ENCODE measurements at regions not wholly inside any gene's neighbourhood (a gene's known extent, or its start where the extent isn't known, plus 50 kb on each side); places are given as distances from the start of the nearest gene placed in this dataset.

DNA sequence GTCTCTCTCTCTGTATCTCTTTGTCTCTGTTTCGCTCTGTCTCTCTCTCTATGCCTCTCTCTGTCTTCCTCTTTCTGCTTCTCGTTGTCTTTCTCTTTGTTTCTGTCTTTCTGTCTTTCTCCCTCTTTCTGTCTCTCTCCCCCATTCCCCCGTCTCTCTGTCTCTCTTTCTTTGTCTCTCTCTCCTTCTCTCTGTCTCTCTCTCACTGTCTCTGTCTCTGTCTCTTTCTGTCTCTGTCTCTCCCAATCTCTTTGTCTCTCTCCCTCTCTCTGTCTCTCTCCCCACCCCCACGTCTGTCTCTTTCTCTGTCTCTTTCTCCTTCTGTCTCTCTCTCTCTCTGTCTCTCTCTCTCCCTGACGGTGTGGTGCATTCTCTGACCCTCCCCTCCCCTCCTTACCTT, 71.9 kb upstream of the ZNF516 start:
- H3F3A ChIP-seq (ENCODE audit: insufficient read depth, low read length) = no peaks in the 10 kb centered on the region
- H4K20me1 ChIP-seq (ENCODE audit: insufficient read depth, low read length) = no peaks in the 10 kb centered on the region
- no peaks in the 10 kb centered on the region; the same call in 1 of the 2 replicates for H3K36me3 ChIP-seq (ENCODE audit: insufficient read depth, low read length)
- H3K4me3 ChIP-seq (ENCODE audit: low read depth, low read length, poor library complexity, severe bottlenecking) = no peak overlapping the region
- H3K9me3 ChIP-seq (ENCODE audit: low read length) = 0 out of 2 replicates have a peak, but pooled peaks cover 2% of the 10 kb centered on the region
- H2AFZ ChIP-seq (ENCODE audit: low read length) = no peak overlapping the region
- H3K9me2 ChIP-seq (ENCODE audit: low read depth, low read length) = no peaks in the 10 kb centered on the region
- no peak for TF ChIP-seq EZH2 (IDR thresholded peaks at IDR 0.05; ENCODE audit: borderline replicate concordance, low read length)
- TF ChIP-seq, protein P1, sequence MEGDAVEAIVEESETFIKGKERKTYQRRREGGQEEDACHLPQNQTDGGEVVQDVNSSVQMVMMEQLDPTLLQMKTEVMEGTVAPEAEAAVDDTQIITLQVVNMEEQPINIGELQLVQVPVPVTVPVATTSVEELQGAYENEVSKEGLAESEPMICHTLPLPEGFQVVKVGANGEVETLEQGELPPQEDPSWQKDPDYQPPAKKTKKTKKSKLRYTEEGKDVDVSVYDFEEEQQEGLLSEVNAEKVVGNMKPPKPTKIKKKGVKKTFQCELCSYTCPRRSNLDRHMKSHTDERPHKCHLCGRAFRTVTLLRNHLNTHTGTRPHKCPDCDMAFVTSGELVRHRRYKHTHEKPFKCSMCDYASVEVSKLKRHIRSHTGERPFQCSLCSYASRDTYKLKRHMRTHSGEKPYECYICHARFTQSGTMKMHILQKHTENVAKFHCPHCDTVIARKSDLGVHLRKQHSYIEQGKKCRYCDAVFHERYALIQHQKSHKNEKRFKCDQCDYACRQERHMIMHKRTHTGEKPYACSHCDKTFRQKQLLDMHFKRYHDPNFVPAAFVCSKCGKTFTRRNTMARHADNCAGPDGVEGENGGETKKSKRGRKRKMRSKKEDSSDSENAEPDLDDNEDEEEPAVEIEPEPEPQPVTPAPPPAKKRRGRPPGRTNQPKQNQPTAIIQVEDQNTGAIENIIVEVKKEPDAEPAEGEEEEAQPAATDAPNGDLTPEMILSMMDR (IDR thresholded peaks at IDR 0.05; ENCODE audit: low read length) = no peak
- no peaks in the 10 kb centered on the region for H3K79me2 ChIP-seq (ENCODE audit: insufficient read depth, low read length)
- peaks cover 3% of the 10 kb centered on the region; the same call in 1 of the 2 replicates for H3K27me3 ChIP-seq (ENCODE audit: insufficient read depth, low read length)
- no peak overlapping the region for H3K9ac ChIP-seq (ENCODE audit: low read length)
- H3K4me2 ChIP-seq (ENCODE audit: low read length) = no peak overlapping the region
- H3K4me1 ChIP-seq (ENCODE audit: insufficient read depth, low read length, severe bottlenecking) = no peaks in the 10 kb centered on the region
- H3K27ac ChIP-seq (ENCODE audit: low read depth, low read length, poor library complexity, severe bottlenecking) = no peak overlapping the region

DNA sequence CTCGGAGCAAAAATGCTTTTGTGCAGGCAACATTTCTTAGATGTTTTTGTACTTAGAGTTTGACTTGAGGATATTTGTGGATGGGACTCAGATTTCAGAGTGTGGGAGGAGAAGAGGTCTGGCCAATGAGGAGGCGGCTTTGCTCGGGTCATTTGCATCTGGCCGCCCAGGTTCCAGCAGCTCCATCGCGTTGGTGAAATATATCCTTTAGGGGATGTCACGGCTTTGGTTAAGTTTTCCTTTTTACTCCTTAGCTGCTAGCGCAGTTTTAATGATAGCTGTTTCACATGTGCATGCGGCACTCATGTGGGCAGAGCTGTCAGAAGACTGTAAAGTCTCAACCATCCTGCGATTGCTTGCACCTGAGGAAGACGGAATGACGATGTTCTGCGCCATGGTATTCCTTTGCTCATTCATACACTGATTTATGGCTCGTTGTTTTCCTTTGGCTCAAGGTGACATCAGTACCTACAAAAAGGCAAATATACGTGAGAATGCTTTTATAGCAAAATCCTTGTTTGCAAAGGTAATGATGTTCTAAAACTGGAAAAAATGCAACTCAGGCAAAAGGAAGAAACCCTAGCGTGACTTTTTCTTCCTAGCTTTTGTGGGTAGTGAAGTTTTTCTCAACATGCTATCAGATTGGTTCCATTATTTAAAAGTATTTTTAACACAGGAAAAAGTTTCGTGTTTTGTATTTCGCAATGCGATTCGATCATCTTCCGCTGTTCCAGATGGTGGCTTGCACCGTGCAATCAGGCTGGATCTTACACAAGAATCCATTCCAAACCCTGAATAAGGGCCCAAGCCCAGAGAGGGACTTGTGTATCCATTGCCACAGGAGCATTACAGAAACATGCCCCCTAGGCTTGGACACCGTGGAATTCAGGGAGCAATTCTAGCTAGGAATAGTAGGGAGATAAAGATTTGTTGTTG, 70.5 kb upstream of the ZNF516 start:
- H3K4me1 ChIP-seq (ENCODE audit: insufficient read depth, low read length, severe bottlenecking) = no peaks in the 10 kb centered on the region
- peaks cover 3% of the 10 kb centered on the region; the same call in 1 of the 2 replicates for H3K27me3 ChIP-seq (ENCODE audit: insufficient read depth, low read length)
- no peak overlapping the region for H3K9ac ChIP-seq (ENCODE audit: low read length)
- H3K27ac ChIP-seq (ENCODE audit: low read depth, low read length, poor library complexity, severe bottlenecking) = no peak overlapping the region
- no peaks in the 10 kb centered on the region for H3F3A ChIP-seq (ENCODE audit: insufficient read depth, low read length)
- no peaks in the 10 kb centered on the region for H4K20me1 ChIP-seq (ENCODE audit: insufficient read depth, low read length)
- no peaks in the 10 kb centered on the region for H3K9me2 ChIP-seq (ENCODE audit: low read depth, low read length)
- H3K9me3 ChIP-seq (ENCODE audit: low read length) = 0 out of 2 replicates have a peak, but pooled peaks cover 2% of the 10 kb centered on the region
- no peak overlapping the region for H2AFZ ChIP-seq (ENCODE audit: low read length)
- no peak overlapping the region for H3K4me2 ChIP-seq (ENCODE audit: low read length)
- H3K4me3 ChIP-seq (ENCODE audit: low read depth, low read length, poor library complexity, severe bottlenecking) = no peak overlapping the region
- no peaks in the 10 kb centered on the region for H3K79me2 ChIP-seq (ENCODE audit: insufficient read depth, low read length)
- no peaks in the 10 kb centered on the region; the same call in 1 of the 2 replicates for H3K36me3 ChIP-seq (ENCODE audit: insufficient read depth, low read length)
- no peak for TF ChIP-seq EZH2 (IDR thresholded peaks at IDR 0.05; ENCODE audit: borderline replicate concordance, low read length)
- TF ChIP-seq, protein P1 (IDR thresholded peaks at IDR 0.05; ENCODE audit: low read length) = no peak

DNA sequence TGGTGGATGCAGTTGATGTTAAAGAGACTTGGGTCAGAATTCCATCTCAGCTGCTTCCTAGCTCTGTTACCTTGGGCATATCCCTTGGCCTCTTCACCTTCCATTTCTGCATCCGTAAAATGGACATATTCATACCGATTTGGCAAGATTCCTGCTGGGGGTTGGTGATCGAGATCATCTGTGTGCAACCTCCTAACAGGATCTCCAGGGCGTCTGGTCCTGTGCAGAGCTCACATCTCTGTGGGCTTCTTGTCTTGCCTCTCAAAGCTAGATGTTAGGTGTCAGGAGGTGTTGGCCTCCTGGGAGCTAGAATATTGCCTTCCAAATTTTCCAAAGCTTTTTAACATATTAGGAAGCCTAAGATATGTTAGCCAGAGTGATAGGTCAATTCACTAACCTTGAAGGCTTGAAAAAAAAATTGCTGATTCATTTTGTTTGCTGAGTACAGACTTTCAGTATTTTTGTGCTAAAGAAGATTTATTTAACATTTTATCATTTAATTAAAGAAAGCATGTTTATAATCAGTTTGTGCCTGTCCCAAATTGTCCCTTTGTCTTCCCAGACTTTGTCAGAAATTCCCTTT, 69.7 kb upstream of the ZNF516 start:
- Histone ChIP-seq H3K9ac (ENCODE audit: low read length) (no peak overlapping the region), H3K9me2 (ENCODE audit: low read depth, low read length) (no peaks in the 10 kb centered on the region), H3K36me3 (ENCODE audit: insufficient read depth, low read length) (no peaks in the 10 kb centered on the region; the same call in 1 of the 2 replicates), H3F3A (ENCODE audit: insufficient read depth, low read length) (no peaks in the 10 kb centered on the region), H4K20me1 (ENCODE audit: insufficient read depth, low read length) (no peaks in the 10 kb centered on the region), H3K27ac (ENCODE audit: low read depth, low read length, poor library complexity, severe bottlenecking) (no peak overlapping the region), H3K4me2 (ENCODE audit: low read length) (no peak overlapping the region), H2AFZ (ENCODE audit: low read length) (no peak overlapping the region), H3K27me3 (ENCODE audit: insufficient read depth, low read length) (peaks cover 3% of the 10 kb centered on the region; the same call in 1 of the 2 replicates), H3K79me2 (ENCODE audit: insufficient read depth, low read length) (no peaks in the 10 kb centered on the region), H3K4me3 (ENCODE audit: low read depth, low read length, poor library complexity, severe bottlenecking) (no peak overlapping the region), H3K4me1 (ENCODE audit: insufficient read depth, low read length, severe bottlenecking) (no peaks in the 10 kb centered on the region), H3K9me3 (ENCODE audit: low read length) (0 out of 2 replicates have a peak, but pooled peaks cover 2% of the 10 kb centered on the region)
- TF ChIP-seq, protein P1 (IDR thresholded peaks at IDR 0.05; ENCODE audit: low read length) = no peak
- no peak for TF ChIP-seq EZH2 (IDR thresholded peaks at IDR 0.05; ENCODE audit: borderline replicate concordance, low read length)
